Panc1 (cell line): ENCODE measurements at regions not wholly inside any gene's neighbourhood (a gene's known extent, or its start where the extent isn't known, plus 50 kb on each side); places are given as distances from the start of the nearest gene placed in this dataset.
A peak's percentile ranks its signal among the peaks of the same experiment; 100 is the strongest.

ENCODE experiments used
- ATAC-seq: fragments of 200-7000 bp; cut with Tn5 transposase; 2 replicates; pipeline ENCODE4 v1.9.1; 2020; ENCODE audit warnings: mild to moderate bottlenecking, moderate library complexity
- BruUV-seq: library from RNA; stranded (reverse); fragments of 400-500 nt; replicated peaks from 2 replicates; lab custom pipeline; 2021; lab: Mats Ljungman, UMichigan
- CTCF ChIA-PET: fragments of 300-600 bp; sonication (Branson Sonifier 250); formaldehyde crosslinking; loops from one replicate; lab custom pipeline; 2022; ENCODE audit warnings: antibody characterized with exemption; lab: Charles Lee
- POLR2A ChIA-PET: fragments of 300-600 bp; sonication (Branson Sonifier 250); formaldehyde crosslinking; loops from one replicate; lab custom pipeline; 2022; ENCODE audit warnings: antibody characterized with exemption; lab: Charles Lee
- DNase-seq: peaks from one replicate; pipeline ENCODE4 v3.0.0-alpha.2; 2010; ENCODE audit warnings: low read depth, low spot score
- H3K27ac ChIP-seq: 2 replicates; pipeline ENCODE4 v1.5.1; 2011; ENCODE audit warnings: mild to moderate bottlenecking, low read length, inconsistent platforms
- H3K27me3 ChIP-seq: fragments of 200-500 bp; sonication (Bioruptor generic); 2 replicates; pipeline ENCODE4 v1.6.0; 2014; ENCODE audit warnings: low read length, inconsistent platforms; ENCODE audit not compliant: control insufficient read depth, insufficient read depth
- H3K36me3 ChIP-seq: fragments of 200-500 bp; sonication (Bioruptor generic); 2 replicates; pipeline ENCODE4 v1.5.1; 2014; ENCODE audit warnings: inconsistent platforms, mild to moderate bottlenecking, low read length, moderate library complexity; ENCODE audit not compliant: control insufficient read depth, insufficient read depth
- H3K4me1 ChIP-seq: 2 replicates; pipeline ENCODE4 v1.5.1; 2011; ENCODE audit warnings: inconsistent platforms, mild to moderate bottlenecking, low read length, moderate library complexity; ENCODE audit not compliant: control insufficient read depth, insufficient read depth
- H3K4me3 ChIP-seq, 2 experiments: 2 replicates each; pipeline ENCODE4 v1.5.1; 2011 to 2012; ENCODE audit warnings: low read depth in 2 of 2, low read length in 2 of 2, mild to moderate bottlenecking in 2 of 2, inconsistent platforms in 1 of 2, moderate library complexity in 1 of 2
- H3K9me3 ChIP-seq: fragments of 200-500 bp; sonication (Bioruptor generic); 2 replicates; pipeline ENCODE4 v1.5.1; 2014; ENCODE audit warnings: low read depth, mild to moderate bottlenecking, inconsistent platforms, low read length, moderate library complexity; ENCODE audit not compliant: control insufficient read depth, insufficient read depth
- POLR2AphosphoS5 ChIP-seq: IDR thresholded peaks from 2 replicates; pipeline ENCODE4 v1.6.1; 2012; ENCODE audit warnings: mild to moderate bottlenecking, low read depth, low read length, moderate library complexity
- SIN3A ChIP-seq: IDR thresholded peaks from 2 replicates; pipeline ENCODE4 v1.6.1; 2012; ENCODE audit warnings: low read depth, mild to moderate bottlenecking, low read length, moderate library complexity, borderline replicate concordance; ENCODE audit not compliant: insufficient read depth
- TCF7L2 ChIP-seq: IDR thresholded peaks from 2 replicates; pipeline ENCODE4 v1.6.1; 2011; ENCODE audit warnings: mild to moderate bottlenecking, low read depth, low read length, inconsistent platforms
- in situ Hi-C: cut with HindIII; loops from 2 replicates; pipeline ENCODE4 v1.10.0; 2016; ENCODE audit warnings: low sequenced_read_pairs, low pct_unique_long_range_greater_than_20kb
- intact Hi-C: fragments of 100-400 bp; cut with micrococcal nuclease; formaldehyde crosslinking; loops from one replicate; pipeline ENCODE4 v1.10.0; 2022; ENCODE audit not compliant: unreplicated experiment
- TF ChIP-seq, protein P1 (sequence below), 2 experiments: IDR thresholded peaks; 2 replicates each; pipeline ENCODE4 v1.6.1; 2011 to 2012; ENCODE audit warnings: low read depth in 2 of 2, control low read depth in 1 of 2, low read length in 1 of 2, mild to moderate bottlenecking in 1 of 2, moderate library complexity in 1 of 2; ENCODE audit not compliant: insufficient read depth in 1 of 2
- TF ChIP-seq, protein P2 (sequence below): fragments of 450-650 bp; IDR thresholded peaks from 2 replicates; pipeline ENCODE4 v1.5.1; 2017; ENCODE audit warnings: mild to moderate bottlenecking

DNA sequence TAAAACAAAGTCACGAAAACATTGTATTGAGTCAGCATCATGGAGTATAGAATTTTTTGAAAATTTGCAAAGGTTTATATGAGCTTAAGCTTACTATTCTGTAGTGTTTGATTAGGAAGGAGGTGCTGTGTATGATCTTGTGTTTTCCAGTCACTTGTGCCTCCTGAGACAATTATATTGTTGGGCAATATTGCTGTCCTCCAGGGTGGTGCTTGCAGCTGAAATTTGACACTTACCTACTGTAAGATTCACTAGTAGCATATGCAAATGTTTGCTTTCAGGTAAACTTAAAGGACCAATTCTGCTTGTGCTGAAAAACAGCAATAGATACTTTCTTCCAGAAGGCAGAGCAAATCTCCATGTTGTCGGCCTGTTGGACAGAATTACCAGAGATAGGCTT, 268.0 kb downstream of the TGFB2 start:
- ChIA-PET POLR2A (no interaction called here), CTCF (no interaction called here)
- Histone ChIP-seq H3K4me1 (no peaks in the 10 kb centered on the region), H3K4me3 (no peak overlapping the region), H3K27ac (no peak overlapping the region), H3K9me3 (peaks cover 15% of the 10 kb centered on the region; the same call in 1 of the 2 replicates), H3K36me3 (no peaks in the 10 kb centered on the region), H3K27me3 (no peaks in the 10 kb centered on the region)
- DNase-seq (no peak), ATAC-seq (no peak)
- in situ Hi-C loops (no loop called here), intact Hi-C loops (no loop called here)
- BruUV-seq, result no TSS peak
- no peak for TF ChIP-seq TCF7L2

DNA sequence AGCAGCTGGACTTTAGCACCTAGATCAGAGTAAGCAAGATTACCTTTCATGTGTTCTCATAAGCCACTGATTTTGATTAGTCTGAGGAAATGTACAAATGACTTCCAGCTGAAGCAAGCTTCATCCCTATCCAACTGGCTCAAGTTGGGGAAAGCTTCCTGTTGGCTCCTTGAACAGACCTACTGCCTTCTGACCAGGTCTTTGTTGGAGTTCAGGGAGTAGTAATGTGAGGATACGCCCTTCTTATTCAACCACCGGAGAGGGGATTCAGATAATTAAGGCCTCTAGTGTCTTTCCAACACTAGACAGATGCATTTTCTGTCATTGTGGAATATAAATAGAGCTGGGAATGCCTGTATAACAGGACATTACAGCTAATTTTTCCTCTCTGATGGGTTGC, 268.9 kb downstream of the TGFB2 start:
- intact Hi-C loops (no loop called here), in situ Hi-C loops (no loop called here)
- ATAC-seq (no peak), DNase-seq (no peak)
- TF ChIP-seq POLR2AphosphoS5 (no peak), SIN3A (no peak), TCF7L2 (no peak)
- TF ChIP-seq, protein P1, sequence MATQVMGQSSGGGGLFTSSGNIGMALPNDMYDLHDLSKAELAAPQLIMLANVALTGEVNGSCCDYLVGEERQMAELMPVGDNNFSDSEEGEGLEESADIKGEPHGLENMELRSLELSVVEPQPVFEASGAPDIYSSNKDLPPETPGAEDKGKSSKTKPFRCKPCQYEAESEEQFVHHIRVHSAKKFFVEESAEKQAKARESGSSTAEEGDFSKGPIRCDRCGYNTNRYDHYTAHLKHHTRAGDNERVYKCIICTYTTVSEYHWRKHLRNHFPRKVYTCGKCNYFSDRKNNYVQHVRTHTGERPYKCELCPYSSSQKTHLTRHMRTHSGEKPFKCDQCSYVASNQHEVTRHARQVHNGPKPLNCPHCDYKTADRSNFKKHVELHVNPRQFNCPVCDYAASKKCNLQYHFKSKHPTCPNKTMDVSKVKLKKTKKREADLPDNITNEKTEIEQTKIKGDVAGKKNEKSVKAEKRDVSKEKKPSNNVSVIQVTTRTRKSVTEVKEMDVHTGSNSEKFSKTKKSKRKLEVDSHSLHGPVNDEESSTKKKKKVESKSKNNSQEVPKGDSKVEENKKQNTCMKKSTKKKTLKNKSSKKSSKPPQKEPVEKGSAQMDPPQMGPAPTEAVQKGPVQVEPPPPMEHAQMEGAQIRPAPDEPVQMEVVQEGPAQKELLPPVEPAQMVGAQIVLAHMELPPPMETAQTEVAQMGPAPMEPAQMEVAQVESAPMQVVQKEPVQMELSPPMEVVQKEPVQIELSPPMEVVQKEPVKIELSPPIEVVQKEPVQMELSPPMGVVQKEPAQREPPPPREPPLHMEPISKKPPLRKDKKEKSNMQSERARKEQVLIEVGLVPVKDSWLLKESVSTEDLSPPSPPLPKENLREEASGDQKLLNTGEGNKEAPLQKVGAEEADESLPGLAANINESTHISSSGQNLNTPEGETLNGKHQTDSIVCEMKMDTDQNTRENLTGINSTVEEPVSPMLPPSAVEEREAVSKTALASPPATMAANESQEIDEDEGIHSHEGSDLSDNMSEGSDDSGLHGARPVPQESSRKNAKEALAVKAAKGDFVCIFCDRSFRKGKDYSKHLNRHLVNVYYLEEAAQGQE (IDR thresholded peaks at IDR 0.05; ENCODE audit: insufficient read depth in 1 of 2, low read depth in 2 of 2, low read length in 1 of 2), result no peak
- TF ChIP-seq, protein P2, sequence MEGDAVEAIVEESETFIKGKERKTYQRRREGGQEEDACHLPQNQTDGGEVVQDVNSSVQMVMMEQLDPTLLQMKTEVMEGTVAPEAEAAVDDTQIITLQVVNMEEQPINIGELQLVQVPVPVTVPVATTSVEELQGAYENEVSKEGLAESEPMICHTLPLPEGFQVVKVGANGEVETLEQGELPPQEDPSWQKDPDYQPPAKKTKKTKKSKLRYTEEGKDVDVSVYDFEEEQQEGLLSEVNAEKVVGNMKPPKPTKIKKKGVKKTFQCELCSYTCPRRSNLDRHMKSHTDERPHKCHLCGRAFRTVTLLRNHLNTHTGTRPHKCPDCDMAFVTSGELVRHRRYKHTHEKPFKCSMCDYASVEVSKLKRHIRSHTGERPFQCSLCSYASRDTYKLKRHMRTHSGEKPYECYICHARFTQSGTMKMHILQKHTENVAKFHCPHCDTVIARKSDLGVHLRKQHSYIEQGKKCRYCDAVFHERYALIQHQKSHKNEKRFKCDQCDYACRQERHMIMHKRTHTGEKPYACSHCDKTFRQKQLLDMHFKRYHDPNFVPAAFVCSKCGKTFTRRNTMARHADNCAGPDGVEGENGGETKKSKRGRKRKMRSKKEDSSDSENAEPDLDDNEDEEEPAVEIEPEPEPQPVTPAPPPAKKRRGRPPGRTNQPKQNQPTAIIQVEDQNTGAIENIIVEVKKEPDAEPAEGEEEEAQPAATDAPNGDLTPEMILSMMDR, result no peak
- no peak overlapping the region for H3K27ac ChIP-seq
- CTCF ChIA-PET, result no interaction called here
- peaks cover 9% of the 10 kb centered on the region; the same call in 1 of the 2 replicates for H3K9me3 ChIP-seq
- H3K36me3 ChIP-seq, result no peaks in the 10 kb centered on the region
- H3K4me3 ChIP-seq, result no peak overlapping the region
- no TSS peak for BruUV-seq
- H3K27me3 ChIP-seq, result no peaks in the 10 kb centered on the region
- POLR2A ChIA-PET, result no interaction called here
- H3K4me1 ChIP-seq, result peaks cover 2% of the 10 kb centered on the region; the same call in 1 of the 2 replicates

DNA sequence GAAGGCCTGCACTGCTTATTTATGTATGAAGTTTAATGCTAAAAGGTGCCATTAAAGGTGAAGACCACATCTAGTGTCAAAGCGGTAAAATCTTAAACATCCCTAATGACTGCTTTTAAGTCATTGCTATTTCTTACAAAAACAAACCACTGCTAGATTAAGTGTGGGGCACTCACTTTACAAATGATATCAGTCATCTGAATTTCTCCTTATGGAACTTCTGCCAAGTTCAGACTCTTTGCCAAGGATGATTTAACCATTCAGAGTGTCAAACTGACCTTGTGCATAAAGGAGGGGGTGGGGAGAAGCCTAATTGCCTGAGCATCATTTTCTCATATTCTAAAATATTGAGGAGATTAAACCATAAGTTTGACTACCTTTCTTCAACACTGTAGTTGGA, 271.5 kb downstream of the TGFB2 start:
- POLR2A ChIA-PET, result no interaction called here
- no peak overlapping the region for H3K4me3 ChIP-seq
- TF ChIP-seq SIN3A (no peak), POLR2AphosphoS5 (no peak)
- in situ Hi-C loops, result no loop called here
- BruUV-seq, result no TSS peak
- no peak for DNase-seq
- intact Hi-C loops, result no loop called here
- no peaks in the 10 kb centered on the region for H3K27me3 ChIP-seq
- H3K27ac ChIP-seq, result 0 out of 2 replicates have a peak overlapping the region, but pooled peaks have one; percentile 6
- no peak for ATAC-seq
- no peaks in the 10 kb centered on the region for H3K36me3 ChIP-seq
- H3K9me3 ChIP-seq, result peaks cover 9% of the 10 kb centered on the region; the same call in 1 of the 2 replicates
- CTCF ChIA-PET, result no interaction called here
- peaks cover 3% of the 10 kb centered on the region; the same call in 1 of the 2 replicates for H3K4me1 ChIP-seq
